H1 (cell line): ENCODE measurements at regions not wholly inside any gene's neighbourhood (a gene's known extent, or its start where the extent isn't known, plus 50 kb on each side); places are given as distances from the start of the nearest gene placed in this dataset.

Experiments used
- CTCF ChIA-PET: fragments of 300-600 bp; sonication (Branson Sonifier 250); formaldehyde crosslinking; loops from one replicate; lab custom pipeline; 2021; ENCODE audit not compliant: partially characterized antibody; lab: Charles Lee
- POLR2A ChIA-PET: fragments of 300-600 bp; sonication (Branson Sonifier 250); formaldehyde crosslinking; loops from one replicate; lab custom pipeline; 2021; ENCODE audit warnings: inconsistent platforms; ENCODE audit not compliant: partially characterized antibody; lab: Charles Lee
- DNase-seq, 2 experiments: peaks; one replicate each; pipeline versions ENCODE4 v3.0.0 to v3.0.0-alpha.2; 2010 to 2022; ENCODE audit warnings: low spot score in 2 of 2, low read depth in 1 of 2, mixed read lengths in 1 of 2
- FAIRE-seq: peaks from 2 replicates; lab custom pipeline; 2011; peaks lifted over from hg19 to GRCh38; lab: Jason Lieb, UNC
- H2AFZ ChIP-seq: 2 replicates; pipeline ENCODE4 v1.8.1; 2012; ENCODE audit warnings: low read length, inconsistent platforms
- H2AK5ac ChIP-seq: 2 replicates; pipeline ENCODE4 v1.6.1; 2013; ENCODE audit warnings: low read depth, low read length
- H2BK120ac ChIP-seq: replicated peaks from 2 replicates; pipeline ENCODE3; 2013; ENCODE audit warnings: low read depth, low read length, inconsistent platforms
- H2BK12ac ChIP-seq: 2 replicates; pipeline ENCODE4 v1.6.1; 2013; ENCODE audit warnings: low read depth, low read length
- H2BK15ac ChIP-seq: 2 replicates; pipeline ENCODE4 v1.6.1; 2013; ENCODE audit warnings: low read length
- H2BK20ac ChIP-seq: 2 replicates; pipeline ENCODE4 v1.6.1; 2013; ENCODE audit warnings: low read length
- H2BK5ac ChIP-seq: 2 replicates; pipeline ENCODE4 v1.6.1; 2013; ENCODE audit warnings: low read depth, low read length
- H3K14ac ChIP-seq: 2 replicates; pipeline ENCODE4 v1.6.1; 2013; ENCODE audit warnings: inconsistent platforms; ENCODE audit not compliant: insufficient read length
- H3K18ac ChIP-seq: 2 replicates; pipeline ENCODE4 v1.6.1; 2013; ENCODE audit warnings: low read length; ENCODE audit errors: extremely low read depth
- H3K23ac ChIP-seq: 2 replicates; pipeline ENCODE4 v1.6.1; 2013; ENCODE audit warnings: inconsistent platforms; ENCODE audit not compliant: insufficient read length
- H3K23me2 ChIP-seq: 2 replicates; pipeline ENCODE4 v1.6.1; 2013; ENCODE audit warnings: low read depth, low read length
- H3K27ac ChIP-seq: 2 replicates; pipeline ENCODE4 v1.6.1; 2011; ENCODE audit warnings: low read depth, low read length, inconsistent platforms
- H3K27me3 ChIP-seq, 4 experiments: replicated peaks in 1 of 4; 1 replicate in 1 of 4; 2 replicates in 3 of 4; pipeline versions ENCODE4 v1.6.1 to v1.8.1; 2011 to 2013; ENCODE audit warnings: low read length in 3 of 4, mild to moderate bottlenecking in 3 of 4, inconsistent platforms in 2 of 4, mixed read lengths in 2 of 4, moderate library complexity in 1 of 4; ENCODE audit not compliant: control insufficient read depth in 3 of 4, insufficient read depth in 3 of 4; ENCODE audit errors: extremely low read depth in 1 of 4
- H3K36me3 ChIP-seq, 4 experiments: 2 replicates each; pipeline versions ENCODE4 v1.6.1 to v1.8.1; 2011 to 2013; ENCODE audit warnings: mild to moderate bottlenecking in 4 of 4, low read length in 3 of 4, moderate library complexity in 2 of 4, control low read depth in 1 of 4, inconsistent platforms in 1 of 4; ENCODE audit not compliant: insufficient read depth in 4 of 4, control insufficient read depth in 2 of 4
- H3K4ac ChIP-seq: replicated peaks from 2 replicates; pipeline ENCODE3; 2013; ENCODE audit warnings: low read length, low read depth, mixed read lengths, inconsistent platforms; ENCODE audit not compliant: insufficient read length
- H3K4me1 ChIP-seq, 4 experiments: replicated peaks in 1 of 4; 1 replicate in 1 of 4; 2 replicates in 3 of 4; pipeline versions ENCODE4 v1.6.1 to v1.8.1; 2011 to 2013; ENCODE audit warnings: low read length in 3 of 4, inconsistent platforms in 2 of 4, mixed read lengths in 1 of 4; ENCODE audit not compliant: insufficient read depth in 4 of 4, control insufficient read depth in 3 of 4
- H3K4me2 ChIP-seq, 2 experiments: 2 replicates each; pipeline versions ENCODE4 v1.6.1 to v1.8.1; 2011 to 2013; ENCODE audit warnings: low read depth in 2 of 2, low read length in 2 of 2, control low read depth in 1 of 2, inconsistent platforms in 1 of 2, mild to moderate bottlenecking in 1 of 2; ENCODE audit not compliant: insufficient read depth in 1 of 2
- H3K4me3 ChIP-seq, 4 experiments: fragments of 200-600, 300-600 bp in 1 of 4; sonication (generic), shearing (Covaris generic), sonication (Bioruptor Twin) in 1 of 4; 2 replicates each; pipeline versions ENCODE4 v1.5.1 to v1.8.1; 2011 to 2016; ENCODE audit warnings: low read length in 4 of 4, low read depth in 3 of 4, control low read depth in 2 of 4, inconsistent platforms in 2 of 4, mild to moderate bottlenecking in 2 of 4, mixed read lengths in 1 of 4, moderate library complexity in 1 of 4; ENCODE audit not compliant: insufficient read depth in 2 of 4; ENCODE audit errors: extremely low read depth in 1 of 4
- H3K56ac ChIP-seq: replicated peaks from 2 replicates; pipeline ENCODE3; 2013; ENCODE audit warnings: low read depth, mild to moderate bottlenecking, mixed read lengths, low read length, inconsistent platforms; ENCODE audit not compliant: insufficient read length
- H3K79me1 ChIP-seq: 2 replicates; pipeline ENCODE4 v1.6.1; 2013; ENCODE audit warnings: low read depth, low read length, control low read depth
- H3K79me2 ChIP-seq, 2 experiments: 2 replicates each; pipeline versions ENCODE4 v1.6.1 to v1.8.1; 2012 to 2013; ENCODE audit warnings: low read length in 2 of 2, mild to moderate bottlenecking in 2 of 2, inconsistent platforms in 1 of 2; ENCODE audit not compliant: insufficient read depth in 2 of 2, control insufficient read depth in 1 of 2
- H3K9ac ChIP-seq, 4 experiments: replicated peaks in 1 of 4; 1 replicate in 1 of 4; 2 replicates in 3 of 4; pipeline versions ENCODE4 v1.6.1 to v1.8.1; 2011 to 2013; ENCODE audit warnings: low read depth in 3 of 4, low read length in 3 of 4, control low read depth in 2 of 4, mild to moderate bottlenecking in 2 of 4, moderate library complexity in 2 of 4, inconsistent platforms in 1 of 4; ENCODE audit errors: extremely low read depth in 1 of 4
- H3K9me3 ChIP-seq, 2 experiments: 2 replicates each; pipeline versions ENCODE4 v1.6.1 to v1.8.1; 2012 to 2013; ENCODE audit warnings: mild to moderate bottlenecking in 2 of 2, moderate library complexity in 2 of 2, control low read depth in 1 of 2, inconsistent platforms in 1 of 2, low read depth in 1 of 2, low read length in 1 of 2, mixed read lengths in 1 of 2; ENCODE audit not compliant: insufficient read depth in 2 of 2
- H4K20me1 ChIP-seq, 2 experiments: replicated peaks in 1 of 2; 2 replicates each; pipeline versions ENCODE3 to v1.8.1; 2011 to 2013; ENCODE audit warnings: inconsistent platforms in 2 of 2, low read length in 2 of 2, mild to moderate bottlenecking in 1 of 2; ENCODE audit not compliant: insufficient read depth in 2 of 2, control insufficient read depth in 1 of 2
- H4K5ac ChIP-seq: 2 replicates; pipeline ENCODE4 v1.6.1; 2013; ENCODE audit warnings: low read length, low read depth, mixed read lengths, inconsistent platforms; ENCODE audit not compliant: insufficient read length
- H4K8ac ChIP-seq: 2 replicates; pipeline ENCODE4 v1.8.0; 2013; ENCODE audit warnings: mild to moderate bottlenecking, moderate library complexity, low read length, inconsistent platforms; ENCODE audit not compliant: insufficient read depth; ENCODE audit errors: extremely low read depth
- H4K91ac ChIP-seq: replicated peaks from 2 replicates; pipeline ENCODE3; 2013; ENCODE audit warnings: low read length, mixed read lengths, inconsistent platforms; ENCODE audit not compliant: insufficient read length
- ASH2L ChIP-seq: fragments of 200-600, 300-600 bp; sonication (generic); IDR thresholded peaks from one replicate; pipeline ENCODE4 v1.7.1; 2017; ENCODE audit warnings: low read length
- RAD21 ChIP-seq, 2 experiments: IDR thresholded peaks in 1 of 2; conservative IDR thresholded peaks in 1 of 2; 2 replicates each; pipeline ENCODE4 v1.6.1; 2011; ENCODE audit warnings: low read depth in 2 of 2, low read length in 2 of 2, improper control_type of control experiment in 1 of 2, inconsistent platforms in 1 of 2, mild to moderate bottlenecking in 1 of 2, moderate library complexity in 1 of 2
- WGBS, 2 experiments: shearing (Covaris generic) in 1 of 2; methylation state at CpG; one replicate each; pipeline versions ENCODE4 v1.1.6 to v1.1.7; 2013 to 2015; ENCODE audit warnings: low lambda C conversion rate in 2 of 2, mixed read lengths in 2 of 2, inconsistent platforms in 1 of 2, low coverage in 1 of 2, missing lambda C conversion rate in 1 of 2; ENCODE audit not compliant: insufficient replicate concordance in 2 of 2, insufficient coverage in 1 of 2, insufficient read length in 1 of 2; ENCODE audit errors: extremely low coverage in 1 of 2, missing lambda C conversion rate in 1 of 2; 5-methylcytosine and 5-hydroxymethylcytosine counted together

DNA sequence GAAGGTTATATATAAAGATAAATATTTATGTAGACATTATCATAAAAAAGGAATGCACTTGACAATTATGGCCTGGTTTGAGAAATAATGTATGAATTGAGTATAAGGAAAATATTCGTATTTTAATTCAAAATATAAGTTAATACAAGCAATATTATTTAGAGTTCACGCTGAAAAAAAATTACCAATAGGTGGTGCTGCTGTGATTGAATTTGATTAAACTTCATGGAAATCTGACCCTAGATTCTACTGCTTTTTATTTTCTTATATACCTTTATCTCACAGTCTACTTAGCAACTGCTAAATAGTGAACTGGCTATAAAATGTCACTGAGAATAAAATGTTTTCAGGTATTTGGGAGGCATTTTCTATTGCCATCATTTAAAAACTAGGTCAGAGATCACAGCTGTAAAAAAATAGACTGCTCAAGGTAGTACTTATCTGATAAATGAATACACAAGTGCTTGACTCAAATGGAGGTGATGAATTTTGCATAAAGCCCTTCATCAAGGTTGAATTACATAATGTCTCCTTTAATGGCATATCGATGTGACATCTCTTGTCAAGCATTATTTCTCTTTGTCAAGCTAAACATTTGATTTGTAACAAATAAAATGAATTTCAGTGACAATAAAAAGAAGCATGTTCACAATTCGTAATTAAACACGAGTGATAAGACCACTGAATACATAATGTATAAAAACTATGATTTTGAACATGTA, 1638.8 kb upstream of the PCDH7 start:
- Histone ChIP-seq H3K27me3 (peaks cover 0 to 1% (median 0%) of the 10 kb centered on the region in 4 experiments; a peak in 1 of 7 replicates), H2AK5ac (no peak overlapping the region), H3K36me3 (no peaks in the 10 kb centered on the region), H2AFZ (no peak overlapping the region), H3K27ac (no peak overlapping the region), H3K14ac (no peak overlapping the region), H2BK20ac (no peak overlapping the region), H2BK12ac (no peak overlapping the region), H3K18ac (no peak overlapping the region), H2BK120ac (no peak overlapping the region), H4K20me1 (no peaks in the 10 kb centered on the region), H3K9ac (no peak overlapping the region), H3K23ac (no peak overlapping the region), H3K4me2 (no peak overlapping the region), H3K56ac (no peak overlapping the region), H2BK5ac (no peak overlapping the region), H4K5ac (no peak overlapping the region), H3K79me2 (no peaks in the 10 kb centered on the region)
- DNase-seq (no peak), FAIRE-seq (no peak)
- POLR2A ChIA-PET, result no interaction called here
- CTCF ChIA-PET, result interaction anchor here (1.7 kb wide), 1 partner anchor 8 kb away, joined by 3 read pairs; no protein-coding TSS in a partner anchor
- TF ChIP-seq ASH2L (no peak), RAD21 (IDR thresholded peaks at IDR 0.05 in 1 of 2, conservative IDR thresholded peaks at IDR 0.05 in 1 of 2; ENCODE audit: low read depth in 2 of 2, low read length in 2 of 2) (peak in 1 of 2 experiments; percentile 20; a peak in 2 of 4 replicates)
- TF ChIP-seq, all 59 proteins: peak for 1
- Histone ChIP-seq H3K9me3 (no peaks in the 10 kb centered on the region), H4K8ac (no peak overlapping the region), H4K91ac (no peak overlapping the region), H3K79me1 (no peaks in the 10 kb centered on the region), H2BK15ac (no peak overlapping the region), H3K4ac (no peak overlapping the region), H3K4me3 (no peak overlapping the region), H3K4me1 (no peaks in the 10 kb centered on the region), H3K23me2 (no peaks in the 10 kb centered on the region)
- WGBS, 2 experiments, result 89% methylated on average over 5 of the region's 5 CpGs; no CpG with 5 or more reads in 1 of the 2 experiments
